ENCODE measurements at regions not wholly inside any gene's neighbourhood (a gene's known extent, or its start where the extent isn't known, plus 50 kb on each side); places are given as distances from the start of the nearest gene placed in this dataset.

DNA sequence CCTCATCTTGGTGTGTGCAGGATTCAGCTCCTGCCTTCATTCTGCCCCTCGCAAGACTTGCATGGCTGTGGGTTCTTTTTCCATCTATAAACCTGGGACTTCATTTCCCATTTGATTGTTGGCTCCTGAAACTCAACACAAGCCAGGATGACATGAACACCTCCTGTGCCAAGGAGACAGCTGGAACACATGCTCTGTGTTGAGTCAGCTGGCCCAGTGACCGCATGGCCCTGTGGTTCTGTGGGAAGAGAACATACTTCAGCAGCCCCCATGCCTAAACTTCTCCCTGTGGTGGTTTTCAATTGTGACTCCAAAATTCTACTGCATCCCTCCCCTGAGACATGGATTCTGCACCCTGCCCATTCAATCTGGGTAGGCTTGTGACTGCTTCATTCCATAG is 57.9 kb upstream of the FOXF1 start:
- DNase-seq (ENCODE audit: low read depth in 2 of 3, low spot score in 2 of 3), result no peak

DNA sequence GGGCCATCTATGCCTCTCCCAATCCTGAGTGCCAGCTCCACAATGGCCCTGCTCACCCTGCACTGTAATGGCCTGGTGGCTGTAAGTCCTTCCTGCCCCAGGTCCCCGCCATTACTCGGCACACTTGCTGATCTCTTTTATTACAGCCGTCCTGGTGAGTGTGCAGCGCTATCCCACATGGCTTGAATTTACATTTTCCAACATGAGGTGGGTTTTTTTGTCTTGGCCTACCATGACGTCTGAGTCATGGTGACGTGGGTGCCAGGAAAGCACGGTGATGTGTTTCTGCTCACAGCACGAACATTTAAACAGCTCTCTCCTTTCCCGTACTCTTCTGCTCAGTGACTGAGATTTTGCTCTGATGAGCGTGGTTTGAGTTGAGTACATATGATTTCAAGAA is 55.2 kb upstream of the FOXF1 start:
- DNase-seq (ENCODE audit: low read depth in 2 of 3, low spot score in 2 of 3), result no peak

DNA sequence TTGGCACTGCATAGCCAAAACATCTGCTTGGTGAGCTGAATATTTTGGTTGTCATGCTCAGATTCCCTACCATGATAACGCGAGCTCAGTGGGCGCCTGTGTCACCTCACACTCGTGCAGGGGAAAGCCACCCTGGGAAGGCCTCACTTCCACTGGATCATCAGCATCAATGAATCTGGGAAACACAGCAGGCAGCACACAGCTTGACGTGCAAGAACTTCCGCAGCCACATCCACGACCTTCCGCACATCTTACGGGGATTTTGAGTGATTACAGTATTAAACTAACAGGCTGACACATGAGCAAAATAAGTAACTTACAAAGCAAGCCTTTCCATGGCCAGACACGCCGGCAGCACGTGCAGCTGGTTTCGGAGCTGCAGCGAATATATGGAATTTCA is 54.7 kb upstream of the FOXF1 start:
- DNase-seq (ENCODE audit: low read depth in 2 of 3, low spot score in 2 of 3), result no peak

DNA sequence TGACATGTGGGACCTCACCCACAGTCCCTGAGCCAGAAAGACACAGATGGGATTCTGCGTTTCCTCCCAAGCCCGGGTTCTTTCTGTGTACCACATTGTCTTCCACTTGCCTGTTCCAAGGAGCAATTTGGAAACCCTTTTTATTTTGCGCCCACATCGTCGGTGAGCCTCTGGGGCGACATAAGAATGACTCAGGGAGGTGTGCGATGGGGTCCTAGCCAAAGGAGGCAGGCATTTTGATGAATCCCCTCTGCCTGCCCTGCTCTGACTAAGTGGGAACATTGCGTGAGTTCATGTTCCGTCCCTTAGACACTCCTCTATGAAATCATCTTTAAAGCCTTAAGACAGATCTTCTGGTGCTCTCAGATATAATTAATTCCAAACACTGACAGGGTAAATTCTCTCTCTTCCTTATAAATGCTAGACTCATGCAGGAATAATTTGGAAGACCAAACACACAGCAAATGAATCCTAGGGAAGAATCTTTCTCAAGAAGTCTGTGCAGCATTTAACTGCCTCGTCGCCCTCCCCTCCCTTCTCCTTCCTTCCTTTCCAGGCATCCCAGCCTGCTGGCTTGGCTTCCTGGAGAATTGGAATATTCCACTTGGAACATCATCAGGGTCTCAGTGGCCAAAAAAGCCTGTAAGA is 52.7 kb upstream of the FOXF1 start:
- no peak for DNase-seq (ENCODE audit: low read depth in 2 of 3, low spot score in 2 of 3)

DNA sequence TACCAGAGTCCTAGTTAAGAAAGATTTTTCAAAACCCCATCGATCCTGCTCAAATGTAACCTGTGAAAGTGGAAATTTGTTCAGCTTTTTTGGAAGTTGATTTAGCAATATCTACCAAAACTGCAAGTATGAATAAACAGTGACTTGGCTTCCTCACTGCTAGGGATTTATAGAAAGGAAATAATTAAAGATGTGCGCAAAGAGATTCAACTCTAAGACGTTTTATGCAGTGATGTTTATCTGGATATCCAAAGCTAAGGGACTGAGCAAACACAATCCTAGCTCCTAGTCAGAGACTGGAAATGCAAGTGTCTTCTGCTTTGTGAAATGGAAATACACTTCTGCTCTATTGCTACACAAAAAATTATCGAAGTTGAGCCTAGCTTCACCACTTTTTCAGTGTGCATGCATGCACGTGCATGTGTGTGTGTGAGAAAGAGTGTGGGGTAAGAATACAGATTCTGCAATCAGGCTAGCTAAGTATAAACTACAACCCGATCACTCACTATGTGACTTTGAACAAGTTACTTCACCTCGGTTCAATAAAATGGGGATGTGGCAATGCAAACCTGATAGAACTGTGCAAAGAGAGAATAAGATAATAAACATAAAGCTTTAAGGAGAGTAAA is 52.1 kb upstream of the FOXF1 start:
- no peak for DNase-seq (ENCODE audit: low read depth in 2 of 3, low spot score in 2 of 3)

- no peak for DNase-seq (ENCODE audit: low read depth in 2 of 3, low spot score in 2 of 3)
These were observed 51.1 kb upstream of the FOXF1 start for GRCh38 chr16:86459266-86459665.

Measured in activated CD8-positive, alpha-beta memory T cell treated with anti-CD3 and anti-CD28 coated beads for 48 hours (primary cell).